ENCODE measurements at regions not wholly inside any gene's neighbourhood (a gene's known extent, or its start where the extent isn't known, plus 50 kb on each side); places are given as distances from the start of the nearest gene placed in this dataset.

DNA sequence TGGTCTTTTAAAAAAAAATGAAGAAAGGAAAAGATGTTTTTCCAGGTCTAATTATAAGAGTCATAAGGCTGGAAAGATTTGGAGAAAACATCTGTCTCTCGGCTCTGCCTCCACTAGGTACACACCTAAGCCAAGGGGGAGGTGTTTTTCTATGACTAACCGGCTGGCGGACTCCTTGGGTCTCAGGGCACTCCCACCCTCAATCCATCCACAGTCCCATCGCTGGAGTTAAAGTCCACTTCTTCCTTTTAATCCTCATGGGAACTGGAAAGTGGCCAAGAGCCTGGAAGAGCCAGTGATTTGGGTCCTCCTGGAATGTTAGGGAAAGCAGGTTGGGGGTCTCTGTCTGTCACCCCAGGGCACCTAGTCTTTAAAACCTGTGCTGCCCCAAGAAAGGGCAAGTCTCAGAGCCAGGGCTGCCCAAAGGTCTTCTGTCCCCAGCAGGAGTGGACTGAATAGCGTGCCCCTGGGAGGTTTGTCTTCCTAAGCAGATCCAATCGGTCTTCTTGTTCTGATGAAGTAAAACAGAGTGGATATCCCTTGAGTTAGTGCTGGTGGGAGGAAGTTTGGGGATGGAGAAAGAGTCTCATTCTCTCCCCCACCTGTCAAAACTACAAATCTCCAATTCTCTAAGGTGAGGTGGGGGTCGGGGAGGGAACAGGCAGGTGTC, 66.4 kb downstream of the MCFD2 start:
- no peak for TF ChIP-seq POLR2A (IDR thresholded peaks at IDR 0.05)
- TF ChIP-seq, protein P1, sequence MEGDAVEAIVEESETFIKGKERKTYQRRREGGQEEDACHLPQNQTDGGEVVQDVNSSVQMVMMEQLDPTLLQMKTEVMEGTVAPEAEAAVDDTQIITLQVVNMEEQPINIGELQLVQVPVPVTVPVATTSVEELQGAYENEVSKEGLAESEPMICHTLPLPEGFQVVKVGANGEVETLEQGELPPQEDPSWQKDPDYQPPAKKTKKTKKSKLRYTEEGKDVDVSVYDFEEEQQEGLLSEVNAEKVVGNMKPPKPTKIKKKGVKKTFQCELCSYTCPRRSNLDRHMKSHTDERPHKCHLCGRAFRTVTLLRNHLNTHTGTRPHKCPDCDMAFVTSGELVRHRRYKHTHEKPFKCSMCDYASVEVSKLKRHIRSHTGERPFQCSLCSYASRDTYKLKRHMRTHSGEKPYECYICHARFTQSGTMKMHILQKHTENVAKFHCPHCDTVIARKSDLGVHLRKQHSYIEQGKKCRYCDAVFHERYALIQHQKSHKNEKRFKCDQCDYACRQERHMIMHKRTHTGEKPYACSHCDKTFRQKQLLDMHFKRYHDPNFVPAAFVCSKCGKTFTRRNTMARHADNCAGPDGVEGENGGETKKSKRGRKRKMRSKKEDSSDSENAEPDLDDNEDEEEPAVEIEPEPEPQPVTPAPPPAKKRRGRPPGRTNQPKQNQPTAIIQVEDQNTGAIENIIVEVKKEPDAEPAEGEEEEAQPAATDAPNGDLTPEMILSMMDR (IDR thresholded peaks at IDR 0.05), result no peak

Data from body of pancreas (tissue), 4 donors.